A549 (cell line): ENCODE measurements at regions not wholly inside any gene's neighbourhood (a gene's known extent, or its start where the extent isn't known, plus 50 kb on each side); places are given as distances from the start of the nearest gene placed in this dataset.

ENCODE experiments used
- ATAC-seq, 2 experiments: fragments of 200-7000 bp in 1 of 2; fragments of >200 bp in 1 of 2; cut with Nextera tagmentation in 1 of 2; cut with Tn5 transposase in 1 of 2; 3 replicates each; pipeline versions ENCODE4 v1.8.0 to v1.9.1; 2018 to 2020; ENCODE audit warnings: mild to moderate bottlenecking in 1 of 2, moderate library complexity in 1 of 2
- CTCF ChIA-PET: fragments of 300-600 bp; sonication (Branson Sonifier 250); formaldehyde crosslinking; extraction: SDS; loops from one replicate; lab custom pipeline; 2021; ENCODE audit warnings: antibody characterized with exemption, inconsistent platforms; lab: Yijun Ruan, JAX
- POLR2A ChIA-PET: fragments of 350-600 bp; formaldehyde crosslinking; extraction: SDS; loops from one replicate; lab custom pipeline; 2021; ENCODE audit warnings: antibody characterized with exemption, inconsistent platforms; lab: Yijun Ruan, JAX
- DNase-seq, 2 experiments: peaks; one replicate each; pipeline versions ENCODE4 v3.0.0 to v3.0.0-alpha.2; 2011 to 2016; ENCODE audit warnings: low read depth in 1 of 2, low spot score in 1 of 2
- FAIRE-seq: peaks from 2 replicates; lab custom pipeline; 2011; peaks lifted over from hg19 to GRCh38; lab: Jason Lieb, UNC
- H3K27ac ChIP-seq, 2 experiments: fragments of >200 bp; sonication (Bioruptor Twin); formaldehyde crosslinking; 3 replicates each; pipeline ENCODE4 v1.5.1; 2016 to 2017
- H3K4me1 ChIP-seq: fragments of >200 bp; sonication (Bioruptor Twin); formaldehyde crosslinking; 3 replicates; pipeline ENCODE4 v1.6.1; 2016
- H3K4me2 ChIP-seq: fragments of >200 bp; sonication (Bioruptor Twin); formaldehyde crosslinking; 3 replicates; pipeline ENCODE4 v1.6.1; 2016
- H3K4me3 ChIP-seq: fragments of >200 bp; sonication (Bioruptor Twin); formaldehyde crosslinking; 3 replicates; pipeline ENCODE4 v1.5.1; 2016
- H3K9me3 ChIP-seq: fragments of >200 bp; sonication (Bioruptor Twin); formaldehyde crosslinking; 3 replicates; pipeline ENCODE4 v1.6.1; 2016
- CBX2 ChIP-seq: fragments of 200-600 bp; sonication (generic); IDR thresholded peaks from 2 replicates; pipeline ENCODE4 v1.6.1; 2016; ENCODE audit warnings: low read depth, mild to moderate bottlenecking, borderline replicate concordance
- CHD2 ChIP-seq: fragments of 150-350 bp; IDR thresholded peaks from 2 replicates; pipeline ENCODE4 v1.6.1; 2014; ENCODE audit warnings: low read length; ENCODE audit not compliant: partially characterized antibody
- CHD4 ChIP-seq: fragments of 200-600 bp; sonication (generic); IDR thresholded peaks from 2 replicates; pipeline ENCODE4 v1.6.1; 2016; ENCODE audit warnings: antibody characterized with exemption, mild to moderate bottlenecking, borderline replicate concordance
- CTCF ChIP-seq: fragments of >200 bp; sonication (Bioruptor Twin); formaldehyde crosslinking; IDR thresholded peaks from 3 replicates; pipeline ENCODE4 v1.5.1; 2016
- EHMT2 ChIP-seq: fragments of 200-600 bp; sonication (generic); IDR thresholded peaks from 2 replicates; pipeline ENCODE4 v1.6.1; 2016; ENCODE audit warnings: antibody characterized with exemption, low read depth, mild to moderate bottlenecking, moderate library complexity
- ELK1 ChIP-seq: fragments of 150-350 bp; IDR thresholded peaks from 2 replicates; pipeline ENCODE4 v1.6.1; 2014; ENCODE audit warnings: low read depth, mild to moderate bottlenecking, low read length
- EP300 ChIP-seq, 2 experiments: fragments of >200 bp; sonication (Bioruptor Twin); formaldehyde crosslinking; IDR thresholded peaks; 2 replicates in 1 of 2; 3 replicates in 1 of 2; pipeline ENCODE4 v1.6.1; 2016 to 2017
- ESRRA ChIP-seq: fragments of 150-350 bp; IDR thresholded peaks from 2 replicates; pipeline ENCODE4 v1.6.1; 2014; ENCODE audit warnings: mild to moderate bottlenecking, low read length, borderline replicate concordance
- FOSB ChIP-seq: fragments of 250-450 bp; sonication (Bioruptor Pico); IDR thresholded peaks from 2 replicates; pipeline ENCODE4 v1.5.0; 2020; ENCODE audit warnings: mild to moderate bottlenecking, moderate library complexity
- GATA3 ChIP-seq: IDR thresholded peaks from 2 replicates; pipeline ENCODE4 v1.6.1; 2012; ENCODE audit warnings: borderline replicate concordance
- HES2 ChIP-seq: fragments of >200 bp; sonication (Bioruptor Twin); formaldehyde crosslinking; IDR thresholded peaks from 2 replicates; pipeline ENCODE4 v1.6.1; 2016
- HEYL ChIP-seq: fragments of 250-450 bp; sonication (Bioruptor Pico); IDR thresholded peaks from 2 replicates; pipeline ENCODE4 v1.8.0; 2021; ENCODE audit warnings: mild to moderate bottlenecking, moderate library complexity
- HMGXB4 ChIP-seq: fragments of 250-450 bp; sonication (Bioruptor Pico); IDR thresholded peaks from 2 replicates; pipeline ENCODE4 v1.5.0; 2021; ENCODE audit warnings: mild to moderate bottlenecking, moderate library complexity, borderline replicate concordance
- HOXA7 ChIP-seq: fragments of 250-450 bp; sonication (Bioruptor Pico); IDR thresholded peaks from 2 replicates; pipeline ENCODE4 v1.5.0; 2020; ENCODE audit warnings: mild to moderate bottlenecking, moderate library complexity
- HOXB13 ChIP-seq: fragments of 250-450 bp; sonication (Bioruptor Pico); IDR thresholded peaks from 2 replicates; pipeline ENCODE4 v1.5.0; 2020; ENCODE audit warnings: low read depth, mild to moderate bottlenecking, moderate library complexity
- JUNB ChIP-seq: fragments of >200 bp; sonication (Bioruptor Twin); formaldehyde crosslinking; IDR thresholded peaks from 2 replicates; pipeline ENCODE4 v1.6.1; 2016
- MAFK ChIP-seq: fragments of 450-650 bp; IDR thresholded peaks from 2 replicates; pipeline ENCODE4 v1.6.1; 2014; ENCODE audit not compliant: partially characterized antibody
- MYC ChIP-seq: IDR thresholded peaks from 2 replicates; pipeline ENCODE4 v1.6.1; 2012; ENCODE audit warnings: mild to moderate bottlenecking, inconsistent platforms, low read length, improper control_type of control experiment, borderline replicate concordance
- NFE2L2 ChIP-seq: fragments of 150-350 bp; conservative IDR thresholded peaks from 2 replicates; pipeline ENCODE4 v1.6.1; 2014; ENCODE audit warnings: low read length
- PHF8 ChIP-seq: fragments of 200-600 bp; sonication (generic); IDR thresholded peaks from 2 replicates; pipeline ENCODE4 v1.6.1; 2016; ENCODE audit warnings: low read depth, mild to moderate bottlenecking, antibody characterized with exemption, moderate library complexity, borderline replicate concordance
- POLR2A ChIP-seq: IDR thresholded peaks from 2 replicates; pipeline ENCODE4 v1.6.1; 2012; ENCODE audit warnings: mild to moderate bottlenecking, low read length
- SMC3 ChIP-seq: fragments of >200 bp; sonication (Bioruptor Twin); formaldehyde crosslinking; IDR thresholded peaks from 3 replicates; pipeline ENCODE4 v1.6.1; 2018; ENCODE audit warnings: inconsistent platforms
- SREBF2 ChIP-seq: fragments of 450-650 bp; IDR thresholded peaks from 2 replicates; pipeline ENCODE4 v1.6.1; 2014; ENCODE audit warnings: mild to moderate bottlenecking, moderate library complexity
- TFCP2L1 ChIP-seq: fragments of 250-450 bp; sonication (Bioruptor Pico); IDR thresholded peaks from 2 replicates; pipeline ENCODE4 v1.5.0; 2021; ENCODE audit warnings: mild to moderate bottlenecking
- ZFP36 ChIP-seq: fragments of 450-650 bp; IDR thresholded peaks from 2 replicates; pipeline ENCODE4 v1.6.1; 2014; ENCODE audit warnings: borderline replicate concordance; ENCODE audit not compliant: partially characterized antibody
- WGBS: methylation state at CpG from one replicate; pipeline ENCODE4 v1.1.6; 2017; ENCODE audit errors: missing lambda C conversion rate; 5-methylcytosine and 5-hydroxymethylcytosine counted together

GRCh38 chr7:46723742-46724141 lies 802.7 kb upstream of the IGFBP3 start:
- POLR2A ChIA-PET = no interaction called here
- no peak for TF ChIP-seq CBX2
- no peak for TF ChIP-seq CTCF
- TF ChIP-seq TFCP2L1 (CRISPR knock-in tag) = no peak
- no peak for TF ChIP-seq CHD2
- no peak for TF ChIP-seq HMGXB4 (CRISPR knock-in tag)
- no peak for TF ChIP-seq EP300 (IDR thresholded peaks at IDR 0.05)
- no peak for TF ChIP-seq GATA3
- no peak for TF ChIP-seq SMC3
- no peak for TF ChIP-seq MYC
- TF ChIP-seq JUNB = no peak
- TF ChIP-seq NFE2L2 = no peak
- TF ChIP-seq HES2 = no peak
- no peak for TF ChIP-seq PHF8
- TF ChIP-seq EHMT2 = no peak
- TF ChIP-seq ESRRA = no peak
- no peak for TF ChIP-seq CHD4
- no peak for TF ChIP-seq POLR2A
- TF ChIP-seq HOXB13 = no peak
- H3K27ac ChIP-seq = no peak overlapping the region
- H3K4me2 ChIP-seq = no peak overlapping the region
- ATAC-seq (no peak), DNase-seq (no peak), FAIRE-seq (no peak)
- CTCF ChIA-PET = interaction anchor here (1.8 kb wide), 1 partner anchor 10 kb away, joined by 6 read pairs; no protein-coding TSS in a partner anchor
- H3K9me3 ChIP-seq = peaks cover 4% of the 10 kb centered on the region; the same call in 2 of the 3 replicates
- 0 out of 3 replicates have a peak, but pooled peaks cover 3% of the 10 kb centered on the region for H3K4me1 ChIP-seq
- no peak overlapping the region for H3K4me3 ChIP-seq
- WGBS = 80% methylated on average over 4 of the region's 4 CpGs

GRCh38 chr7:46723003-46723402 lies 801.9 kb upstream of the IGFBP3 start:
- no peak overlapping the region for H3K4me2 ChIP-seq
- no peak for DNase-seq
- peaks cover 4% of the 10 kb centered on the region; the same call in 2 of the 3 replicates for H3K9me3 ChIP-seq
- H3K4me1 ChIP-seq = 0 out of 3 replicates have a peak, but pooled peaks cover 3% of the 10 kb centered on the region
- CTCF ChIA-PET = interaction anchor here (1.8 kb wide), 2 partner anchors 9 to 801 kb away, joined by 5 to 6 read pairs; no protein-coding TSS in a partner anchor
- TF ChIP-seq HOXA7 (CRISPR knock-in tag) (no peak), ELK1 (no peak), ZFP36 (no peak), FOSB (CRISPR knock-in tag) (no peak), HEYL (no peak), CHD4 (no peak), CHD2 (no peak), SREBF2 (no peak), MAFK (no peak)
- no peak for FAIRE-seq
- POLR2A ChIA-PET = no interaction called here
- H3K27ac ChIP-seq = no peak overlapping the region
- 59% methylated on average over 6 of the region's 7 CpGs for WGBS
- ATAC-seq = no peak
- no peak overlapping the region for H3K4me3 ChIP-seq
